ENCODE measurements at regions not wholly inside any gene's neighbourhood (a gene's known extent, or its start where the extent isn't known, plus 50 kb on each side); places are given as distances from the start of the nearest gene placed in this dataset.

DNA sequence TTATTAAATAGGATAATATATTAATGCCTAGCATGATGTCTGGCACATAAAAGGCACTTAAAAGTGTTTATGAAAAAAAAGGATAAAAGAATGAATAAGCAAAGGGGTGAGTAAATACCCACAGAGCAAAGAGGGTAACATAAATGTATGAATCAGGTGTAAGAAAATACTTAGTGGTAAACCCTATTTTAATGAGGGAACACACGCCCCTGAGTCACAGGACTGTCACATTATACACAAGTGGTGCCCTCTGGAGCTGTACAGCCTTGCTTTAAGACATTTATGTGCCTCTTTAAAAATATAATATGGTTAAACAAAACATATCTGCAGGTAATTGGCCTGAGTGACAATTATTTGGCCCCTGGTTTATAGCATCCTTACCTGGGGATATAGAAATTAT lies 78.1 kb upstream of the PTBP2 start:
- Histone ChIP-seq H4K20me1 (ENCODE audit: low read length) (no peaks in the 10 kb centered on the region), H3K4me1 (ENCODE audit: insufficient read depth, low read length) (no peaks in the 10 kb centered on the region), H3K9me2 (replicated peaks; ENCODE audit: low read length) (no peaks in the 10 kb centered on the region), H2AFZ (ENCODE audit: low read length) (no peak overlapping the region), H3K4me2 (ENCODE audit: low read length) (no peak overlapping the region), H3F3A (ENCODE audit: low read length, unreplicated experiment) (no peaks in the 10 kb centered on the region), H3K27me3 (ENCODE audit: low read length) (no peaks in the 10 kb centered on the region; the same call in 1 of the 2 replicates), H3K9me3 (ENCODE audit: low read length) (no peaks in the 10 kb centered on the region), H3K36me3 (ENCODE audit: low read depth, low read length) (no peaks in the 10 kb centered on the region), H3K79me2 (ENCODE audit: low read length) (no peaks in the 10 kb centered on the region), H3K4me3 (ENCODE audit: low read length) (no peak overlapping the region), H3K27ac (ENCODE audit: low read length) (no peak overlapping the region), H3K9ac (ENCODE audit: low read length) (no peak overlapping the region)
- ChIA-PET POLR2A (ENCODE audit: unreplicated experiment) (no interaction called here), CTCF (no interaction called here)
- BruUV-seq (replicated peaks), result no TSS peak
- ATAC-seq (peak; percentile 81), DNase-seq (peak; percentile 31)
- TF ChIP-seq CTCF (conservative IDR thresholded peaks at IDR 0.05; ENCODE audit: low read depth, low read length), result no peak
- TF ChIP-seq EZH2phosphoT487 (IDR thresholded peaks at IDR 0.05; ENCODE audit: borderline replicate concordance, low read length), result no peak
- TF ChIP-seq EZH2 (IDR thresholded peaks at IDR 0.05; ENCODE audit: low read length, unreplicated experiment), result no peak
- intact Hi-C loops (cut with micrococcal nuclease), result no loop called here

- Histone ChIP-seq H3K4me2 (ENCODE audit: low read length) (no peak overlapping the region), H3K27me3 (ENCODE audit: low read length) (no peaks in the 10 kb centered on the region; the same call in 1 of the 2 replicates), H3F3A (ENCODE audit: low read length, unreplicated experiment) (no peaks in the 10 kb centered on the region), H3K36me3 (ENCODE audit: low read depth, low read length) (no peaks in the 10 kb centered on the region), H2AFZ (ENCODE audit: low read length) (no peak overlapping the region), H3K9me2 (replicated peaks; ENCODE audit: low read length) (no peaks in the 10 kb centered on the region), H3K4me3 (ENCODE audit: low read length) (no peak overlapping the region), H4K20me1 (ENCODE audit: low read length) (no peaks in the 10 kb centered on the region), H3K79me2 (ENCODE audit: low read length) (no peaks in the 10 kb centered on the region), H3K9ac (ENCODE audit: low read length) (no peak overlapping the region), H3K27ac (ENCODE audit: low read length) (no peak overlapping the region), H3K4me1 (ENCODE audit: insufficient read depth, low read length) (no peaks in the 10 kb centered on the region), H3K9me3 (ENCODE audit: low read length) (no peaks in the 10 kb centered on the region)
- no peak for TF ChIP-seq CTCF (conservative IDR thresholded peaks at IDR 0.05; ENCODE audit: low read depth, low read length)
- TF ChIP-seq EZH2phosphoT487 (IDR thresholded peaks at IDR 0.05; ENCODE audit: borderline replicate concordance, low read length), result no peak
- TF ChIP-seq EZH2 (IDR thresholded peaks at IDR 0.05; ENCODE audit: low read length, unreplicated experiment), result no peak
- no TSS peak for BruUV-seq (replicated peaks)
- ATAC-seq, result no peak
- ChIA-PET POLR2A (ENCODE audit: unreplicated experiment) (no interaction called here), CTCF (no interaction called here)
- intact Hi-C loops (cut with micrococcal nuclease), result no loop called here
- DNase-seq, result no peak
Measured at GRCh38 chr1:96649301-96649700, 72.3 kb upstream of the PTBP2 start.

DNA sequence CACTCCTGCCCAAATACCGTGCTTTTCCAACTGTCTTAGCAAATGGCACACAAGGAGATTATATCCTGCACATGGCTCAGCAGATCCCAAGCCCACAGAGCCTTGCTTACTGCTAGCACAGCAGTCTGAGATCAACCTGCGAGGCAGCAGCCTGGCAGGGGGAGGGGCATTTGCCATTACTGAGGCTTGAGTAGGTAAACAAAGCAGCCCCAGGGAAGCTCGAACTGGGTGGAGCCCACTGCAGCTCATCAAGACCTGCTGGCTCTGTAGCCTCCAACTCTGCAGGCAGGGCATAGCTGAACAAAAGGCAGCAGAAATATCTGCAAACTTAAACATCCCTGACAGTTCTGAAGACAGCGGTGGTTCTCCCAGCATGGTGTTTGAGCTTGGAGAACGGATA lies 70.1 kb upstream of the PTBP2 start:
- POLR2A ChIA-PET (ENCODE audit: unreplicated experiment), result no interaction called here
- TF ChIP-seq EZH2phosphoT487 (IDR thresholded peaks at IDR 0.05; ENCODE audit: borderline replicate concordance, low read length), result no peak
- TF ChIP-seq EZH2 (IDR thresholded peaks at IDR 0.05; ENCODE audit: low read length, unreplicated experiment), result no peak
- TF ChIP-seq CTCF (conservative IDR thresholded peaks at IDR 0.05; ENCODE audit: low read depth, low read length), result no peak
- intact Hi-C loops (cut with micrococcal nuclease), result no loop called here

More for the DNA sequence above, 70.1 kb upstream of the PTBP2 start:
- no peak overlapping the region for H2AFZ ChIP-seq (ENCODE audit: low read length)
- H3K27ac ChIP-seq (ENCODE audit: low read length), result no peak overlapping the region
- no peaks in the 10 kb centered on the region for H3K79me2 ChIP-seq (ENCODE audit: low read length)
- H3K27me3 ChIP-seq (ENCODE audit: low read length), result no peaks in the 10 kb centered on the region; the same call in 1 of the 2 replicates
- H3K9ac ChIP-seq (ENCODE audit: low read length), result no peak overlapping the region
- H3K4me1 ChIP-seq (ENCODE audit: insufficient read depth, low read length), result no peaks in the 10 kb centered on the region
- no peak overlapping the region for H3K4me3 ChIP-seq (ENCODE audit: low read length)
- ATAC-seq (no peak), DNase-seq (no peak)
- no peaks in the 10 kb centered on the region for H3K9me3 ChIP-seq (ENCODE audit: low read length)
- no peaks in the 10 kb centered on the region for H3K36me3 ChIP-seq (ENCODE audit: low read depth, low read length)
- CTCF ChIA-PET, result no interaction called here
- H3K9me2 ChIP-seq (replicated peaks; ENCODE audit: low read length), result no peaks in the 10 kb centered on the region
- H4K20me1 ChIP-seq (ENCODE audit: low read length), result no peaks in the 10 kb centered on the region
- H3K4me2 ChIP-seq (ENCODE audit: low read length), result no peak overlapping the region
- H3F3A ChIP-seq (ENCODE audit: low read length, unreplicated experiment), result no peaks in the 10 kb centered on the region
- no TSS peak for BruUV-seq (replicated peaks)
